ENCODE measurements at regions not wholly inside any gene's neighbourhood (a gene's known extent, or its start where the extent isn't known, plus 50 kb on each side); places are given as distances from the start of the nearest gene placed in this dataset.

GRCh38 chr14:49036266-49036665 lies 549.9 kb downstream of the RPS29 start:
- no peak for TF ChIP-seq CTCF (conservative IDR thresholded peaks at IDR 0.05 in 1 of 2, IDR thresholded peaks at IDR 0.05 in 1 of 2; ENCODE audit: extremely low read depth in 1 of 2, insufficient read depth in 1 of 2, low read depth in 1 of 2, low read length in 2 of 2)
- TF ChIP-seq EZH2 (IDR thresholded peaks at IDR 0.05; ENCODE audit: borderline replicate concordance, low read length), result no peak

Measured in mammary epithelial cell (primary cell).